ENCODE measurements at regions not wholly inside any gene's neighbourhood (a gene's known extent, or its start where the extent isn't known, plus 50 kb on each side); places are given as distances from the start of the nearest gene placed in this dataset.

- Mint-ChIP-seq H3K4me1 (no peaks in the 10 kb centered on the region), H3K36me3 (no peaks in the 10 kb centered on the region), H3K9me3 (peaks cover 8% of the 10 kb centered on the region), H3K27ac (no peak overlapping the region), H3K4me3 (no peak overlapping the region), H3K27me3 (ENCODE audit: low read depth) (no peaks in the 10 kb centered on the region; the same call in 1 of the 2 replicates)
- CTCF ChIA-PET: no interaction called here
- ATAC-seq (no peak), DNase-seq (ENCODE audit: low spot score) (no peak)
- TF ChIP-seq FOXP1 (CRISPR knock-in tag; IDR thresholded peaks at IDR 0.05; ENCODE audit: borderline replicate concordance) (no peak), MLX (CRISPR knock-in tag; IDR thresholded peaks at IDR 0.05) (no peak), ETV6 (CRISPR knock-in tag; IDR thresholded peaks at IDR 0.05) (no peak), NR2C2 (CRISPR knock-in tag; IDR thresholded peaks at IDR 0.05) (no peak), GRHL2 (CRISPR knock-in tag; IDR thresholded peaks at IDR 0.05; ENCODE audit: insufficient replicate concordance, severe bottlenecking) (no peak), CREB1 (CRISPR knock-in tag; IDR thresholded peaks at IDR 0.05) (no peak), ZSCAN18 (CRISPR knock-in tag; IDR thresholded peaks at IDR 0.05) (no peak), ARID4B (CRISPR knock-in tag; IDR thresholded peaks at IDR 0.05; ENCODE audit: borderline replicate concordance) (no peak), NR3C1 (CRISPR knock-in tag; conservative IDR thresholded peaks at IDR 0.05; ENCODE audit: low read depth) (no peak), KAT7 (CRISPR knock-in tag; IDR thresholded peaks at IDR 0.05; ENCODE audit: borderline replicate concordance) (no peak), NR1H2 (CRISPR knock-in tag; IDR thresholded peaks at IDR 0.05) (no peak)
- POLR2A ChIA-PET: no interaction called here
Observed at GRCh38 chr4:59936566-59936965, 1263.6 kb upstream of the ADGRL3 start.

- H3K9me3 Mint-ChIP-seq: peaks cover 10% of the 10 kb centered on the region
- H3K4me1 Mint-ChIP-seq: no peaks in the 10 kb centered on the region
- CTCF ChIA-PET: no interaction called here
Observed at GRCh38 chr4:59938166-59938565, 1262.0 kb upstream of the ADGRL3 start.

More at GRCh38 chr4:59938166-59938565, 1262.0 kb upstream of the ADGRL3 start:
- POLR2A ChIA-PET: no interaction called here
- Mint-ChIP-seq H3K4me3 (no peak overlapping the region), H3K36me3 (no peaks in the 10 kb centered on the region), H3K27me3 (ENCODE audit: low read depth) (no peaks in the 10 kb centered on the region; the same call in 1 of the 2 replicates), H3K27ac (no peak overlapping the region)
- ATAC-seq (no peak), DNase-seq (ENCODE audit: low spot score) (no peak)
- TF ChIP-seq E2F1 (CRISPR knock-in tag; IDR thresholded peaks at IDR 0.05) (no peak), ZBTB21 (CRISPR knock-in tag; IDR thresholded peaks at IDR 0.05; ENCODE audit: borderline replicate concordance) (no peak), ARID4B (CRISPR knock-in tag; IDR thresholded peaks at IDR 0.05; ENCODE audit: borderline replicate concordance) (no peak), ETV6 (CRISPR knock-in tag; IDR thresholded peaks at IDR 0.05) (no peak), AR (CRISPR knock-in tag; IDR thresholded peaks at IDR 0.05) (no peak), MLX (CRISPR knock-in tag; IDR thresholded peaks at IDR 0.05) (no peak), HMGXB4 (CRISPR knock-in tag; IDR thresholded peaks at IDR 0.05) (no peak)

All from WTC11 (cell line).